OCI-LY1 (cell line): ENCODE measurements at regions not wholly inside any gene's neighbourhood (a gene's known extent, or its start where the extent isn't known, plus 50 kb on each side); places are given as distances from the start of the nearest gene placed in this dataset.

Source experiments
- H2AFZ ChIP-seq: fragments of 200-600 bp; sonication (generic), shearing (Covaris generic); 2 replicates; pipeline ENCODE4 v1.6.0; 2014; ENCODE audit warnings: antibody characterized with exemption, mild to moderate bottlenecking, low read length
- H3F3A ChIP-seq: fragments of 200-600 bp; sonication (generic), shearing (Covaris generic); 2 replicates; pipeline ENCODE4 v1.6.0; 2014; ENCODE audit warnings: mild to moderate bottlenecking, antibody characterized with exemption, low read length, moderate library complexity; ENCODE audit not compliant: insufficient read depth
- H3K27ac ChIP-seq: fragments of 200-600 bp; sonication (generic); 2 replicates; pipeline ENCODE4 v1.5.1; 2014; ENCODE audit warnings: low read length, mixed run types, mild to moderate bottlenecking, low read depth; ENCODE audit not compliant: poor library complexity, severe bottlenecking
- H3K27me3 ChIP-seq: fragments of 200-600 bp; sonication (generic); 2 replicates; pipeline ENCODE4 v1.6.0; 2014; ENCODE audit warnings: antibody characterized with exemption, mild to moderate bottlenecking, low read length, moderate library complexity; ENCODE audit not compliant: insufficient read depth
- H3K36me3 ChIP-seq: fragments of 200-600 bp; sonication (generic); 2 replicates; pipeline ENCODE4 v1.6.1; 2014; ENCODE audit warnings: mild to moderate bottlenecking, antibody characterized with exemption, low read length, moderate library complexity, mixed read lengths; ENCODE audit not compliant: insufficient read depth
- H3K4me1 ChIP-seq: fragments of 200-600 bp; sonication (generic); 2 replicates; pipeline ENCODE4 v1.5.1; 2014; ENCODE audit warnings: mild to moderate bottlenecking, low read length, moderate library complexity; ENCODE audit not compliant: insufficient read depth, severe bottlenecking
- H3K4me2 ChIP-seq: fragments of 200-600 bp; sonication (generic), shearing (Covaris generic); 2 replicates; pipeline ENCODE4 v1.6.1; 2014; ENCODE audit warnings: low read length
- H3K4me3 ChIP-seq: fragments of 200-600 bp; sonication (generic); 2 replicates; pipeline ENCODE4 v1.5.1; 2014; ENCODE audit warnings: low read length, low read depth, mild to moderate bottlenecking, mixed read lengths; ENCODE audit not compliant: poor library complexity, severe bottlenecking
- H3K79me2 ChIP-seq: fragments of 200-600 bp; shearing (Covaris generic); 2 replicates; pipeline ENCODE4 v1.6.1; 2016; ENCODE audit warnings: mixed run types, low read length, mixed read lengths; ENCODE audit not compliant: insufficient read depth
- H3K9ac ChIP-seq: fragments of 200-600 bp; sonication (generic), shearing (Covaris generic); 2 replicates; pipeline ENCODE4 v1.6.1; 2014; ENCODE audit warnings: mild to moderate bottlenecking, low read length, mixed read lengths
- H3K9me2 ChIP-seq: fragments of 200-600 bp; sonication (generic), shearing (Covaris generic); 2 replicates; pipeline ENCODE4 v1.6.1; 2014; ENCODE audit warnings: low read depth, mild to moderate bottlenecking, low read length, mixed read lengths
- H3K9me3 ChIP-seq: fragments of 200-600 bp; shearing (Covaris generic); 2 replicates; pipeline ENCODE4 v1.6.1; 2014; ENCODE audit warnings: low read length, mixed read lengths
- H4K20me1 ChIP-seq: fragments of 200-600 bp; sonication (generic), shearing (Covaris generic); 2 replicates; pipeline ENCODE4 v1.6.0; 2016; ENCODE audit warnings: mild to moderate bottlenecking, low read length; ENCODE audit not compliant: insufficient read depth
- EZH2 ChIP-seq: fragments of 200-600 bp; sonication (generic), shearing (Covaris generic); IDR thresholded peaks from 2 replicates; pipeline ENCODE4 v1.8.0; 2017; ENCODE audit warnings: borderline replicate concordance, mixed run types, mild to moderate bottlenecking, antibody characterized with exemption, low read length, moderate library complexity, mixed read lengths
- TF ChIP-seq, protein P1 (sequence below): fragments of 200-600 bp; sonication (generic), shearing (Covaris generic); IDR thresholded peaks from 2 replicates; pipeline ENCODE4 v1.5.1; 2017; ENCODE audit warnings: mild to moderate bottlenecking, antibody characterized with exemption, low read length, moderate library complexity, mixed read lengths

DNA sequence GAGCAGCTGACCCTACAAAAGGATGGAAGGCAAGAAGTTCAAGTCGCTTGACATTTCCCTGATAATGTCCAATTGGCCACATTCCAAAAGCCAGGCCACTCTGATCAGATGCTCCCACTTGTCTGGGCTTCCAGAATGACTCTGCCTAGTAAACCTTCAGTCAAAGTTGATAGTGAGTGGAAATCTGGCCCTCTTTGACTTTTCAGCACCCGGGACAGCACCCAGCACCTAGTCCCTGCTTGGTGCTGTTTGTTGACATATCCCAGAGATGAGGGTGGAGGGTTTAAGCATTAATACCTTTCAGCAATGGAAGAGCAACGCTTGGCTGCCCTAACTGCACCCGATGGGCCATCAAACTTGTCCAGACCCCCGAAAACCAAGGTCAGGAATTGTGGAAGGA is 131.3 kb downstream of the AIPL1 start:
- H3K27ac ChIP-seq, result no peak overlapping the region
- H3K9me2 ChIP-seq, result no peaks in the 10 kb centered on the region
- no peaks in the 10 kb centered on the region for H3F3A ChIP-seq
- TF ChIP-seq, protein P1, sequence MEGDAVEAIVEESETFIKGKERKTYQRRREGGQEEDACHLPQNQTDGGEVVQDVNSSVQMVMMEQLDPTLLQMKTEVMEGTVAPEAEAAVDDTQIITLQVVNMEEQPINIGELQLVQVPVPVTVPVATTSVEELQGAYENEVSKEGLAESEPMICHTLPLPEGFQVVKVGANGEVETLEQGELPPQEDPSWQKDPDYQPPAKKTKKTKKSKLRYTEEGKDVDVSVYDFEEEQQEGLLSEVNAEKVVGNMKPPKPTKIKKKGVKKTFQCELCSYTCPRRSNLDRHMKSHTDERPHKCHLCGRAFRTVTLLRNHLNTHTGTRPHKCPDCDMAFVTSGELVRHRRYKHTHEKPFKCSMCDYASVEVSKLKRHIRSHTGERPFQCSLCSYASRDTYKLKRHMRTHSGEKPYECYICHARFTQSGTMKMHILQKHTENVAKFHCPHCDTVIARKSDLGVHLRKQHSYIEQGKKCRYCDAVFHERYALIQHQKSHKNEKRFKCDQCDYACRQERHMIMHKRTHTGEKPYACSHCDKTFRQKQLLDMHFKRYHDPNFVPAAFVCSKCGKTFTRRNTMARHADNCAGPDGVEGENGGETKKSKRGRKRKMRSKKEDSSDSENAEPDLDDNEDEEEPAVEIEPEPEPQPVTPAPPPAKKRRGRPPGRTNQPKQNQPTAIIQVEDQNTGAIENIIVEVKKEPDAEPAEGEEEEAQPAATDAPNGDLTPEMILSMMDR, result no peak
- no peak for TF ChIP-seq EZH2
- H3K4me2 ChIP-seq, result no peak overlapping the region
- H3K79me2 ChIP-seq, result no peaks in the 10 kb centered on the region
- no peak overlapping the region for H3K9ac ChIP-seq
- H3K27me3 ChIP-seq, result no peaks in the 10 kb centered on the region
- no peak overlapping the region for H2AFZ ChIP-seq
- no peaks in the 10 kb centered on the region for H3K36me3 ChIP-seq
- H4K20me1 ChIP-seq, result no peaks in the 10 kb centered on the region
- no peaks in the 10 kb centered on the region for H3K4me1 ChIP-seq
- no peaks in the 10 kb centered on the region for H3K9me3 ChIP-seq
- H3K4me3 ChIP-seq, result no peak overlapping the region

DNA sequence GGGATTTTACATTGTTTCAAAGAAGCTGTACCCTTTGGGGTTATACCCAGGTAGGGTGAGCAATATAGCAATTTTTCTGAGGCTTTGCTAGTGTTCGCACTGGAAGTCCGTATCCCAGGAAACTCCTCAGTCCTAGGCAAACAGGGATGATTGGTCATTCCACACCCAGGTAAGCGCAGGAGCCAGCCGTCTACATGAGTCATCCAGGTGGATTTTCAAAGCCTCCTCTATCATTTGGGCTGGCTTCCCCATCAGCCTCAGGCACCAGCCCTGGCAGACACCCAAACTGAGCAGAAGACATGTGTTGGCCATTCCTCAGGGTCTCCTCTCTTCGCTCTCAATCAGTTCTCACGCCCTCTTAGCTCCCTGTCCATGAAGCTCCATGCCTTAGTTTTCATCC is 135.6 kb downstream of the AIPL1 start:
- Histone ChIP-seq H3F3A (no peaks in the 10 kb centered on the region), H2AFZ (no peak overlapping the region), H3K36me3 (no peaks in the 10 kb centered on the region), H3K79me2 (no peaks in the 10 kb centered on the region), H3K4me2 (no peak overlapping the region), H4K20me1 (no peaks in the 10 kb centered on the region), H3K9me2 (no peaks in the 10 kb centered on the region), H3K4me3 (no peak overlapping the region), H3K27ac (no peak overlapping the region), H3K27me3 (no peaks in the 10 kb centered on the region), H3K4me1 (no peaks in the 10 kb centered on the region), H3K9me3 (no peaks in the 10 kb centered on the region), H3K9ac (no peak overlapping the region)
- no peak for TF ChIP-seq EZH2
- TF ChIP-seq, protein P1, result no peak

DNA sequence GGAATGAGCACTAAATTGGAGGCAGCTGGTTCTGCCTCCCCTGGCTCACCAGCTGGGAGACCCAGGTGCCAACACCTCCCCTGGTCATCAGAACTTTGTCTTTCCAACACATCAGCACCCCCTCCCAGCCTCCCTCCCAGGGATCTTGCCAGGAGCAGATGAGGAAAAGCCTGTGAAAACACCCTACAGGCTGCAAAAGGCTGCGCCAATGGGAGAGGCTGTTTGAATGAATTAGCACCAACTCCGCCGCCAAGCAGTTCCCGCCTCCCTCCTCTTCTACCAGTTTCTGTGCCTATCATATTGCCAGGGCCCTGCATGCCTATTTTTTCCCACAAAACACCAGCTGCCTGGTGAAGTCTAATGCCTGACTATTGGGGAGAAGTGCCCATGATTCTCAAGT is 137.0 kb downstream of the AIPL1 start:
- TF ChIP-seq, protein P1, result no peak
- no peaks in the 10 kb centered on the region for H3K27me3 ChIP-seq

More for the DNA sequence above, 137.0 kb downstream of the AIPL1 start:
- no peak overlapping the region for H2AFZ ChIP-seq
- no peaks in the 10 kb centered on the region for H3F3A ChIP-seq
- no peak overlapping the region for H3K4me3 ChIP-seq
- no peak overlapping the region for H3K9ac ChIP-seq
- H4K20me1 ChIP-seq, result no peaks in the 10 kb centered on the region
- H3K9me3 ChIP-seq, result no peaks in the 10 kb centered on the region
- H3K27ac ChIP-seq, result no peak overlapping the region
- H3K4me1 ChIP-seq, result no peaks in the 10 kb centered on the region
- no peak overlapping the region for H3K4me2 ChIP-seq
- no peaks in the 10 kb centered on the region for H3K79me2 ChIP-seq
- H3K36me3 ChIP-seq, result no peaks in the 10 kb centered on the region
- H3K9me2 ChIP-seq, result no peaks in the 10 kb centered on the region
